ENCODE measurements at regions not wholly inside any gene's neighbourhood (a gene's known extent, or its start where the extent isn't known, plus 50 kb on each side); places are given as distances from the start of the nearest gene placed in this dataset.
"Not testable (repeated sequence)": the region's sequence is repeated elsewhere in the genome, so short reads cannot be mapped to it uniquely, and the experiment has no call there.

GRCh38 chr12:62194031-62194430 lies 66.2 kb upstream of the USP15 start:
- no peaks in the 10 kb centered on the region for H3K36me3 Mint-ChIP-seq
- ChIA-PET CTCF (interaction anchor here (0.8 to 1.8 kb wide), 3 partner anchors 13 to 70 kb away, joined by 3 to 6 read pairs (median 4); no protein-coding TSS in a partner anchor), POLR2A (interaction anchor here in 1 of 2 donors (0.6 kb wide), 1 partner anchor 1414 kb away, joined by 3 read pairs; no protein-coding TSS in a partner anchor)
- Histone ChIP-seq H3K27me3 (replicated peaks in 1 of 2; ENCODE audit: control insufficient read depth in 2 of 2, extremely low read depth in 1 of 2, insufficient read depth in 2 of 2, low read length in 1 of 2) (peaks cover 12 to 23% of the 10 kb centered on the region in 2 experiments), H3K4me3 (ENCODE audit: control insufficient read depth in 1 of 2, extremely low read depth in 1 of 2, low read length in 1 of 2) (no peak overlapping the region), H3K9me3 (no peaks in the 10 kb centered on the region), H3K27ac (ENCODE audit: low read length) (no peak overlapping the region), H3K4me1 (ENCODE audit: control insufficient read depth in 1 of 2, extremely low read depth in 1 of 2, insufficient read depth in 2 of 2, low read length in 2 of 2) (peaks cover 11 to 21% of the 10 kb centered on the region in 2 experiments), H3K36me3 (ENCODE audit: control insufficient read depth in 2 of 2, extremely low read depth in 1 of 2, insufficient read depth in 1 of 2, low read length in 1 of 2) (no peaks in the 10 kb centered on the region)
- DNase-seq (no peak), ATAC-seq (replicated peaks in 1 of 4) (no peak)
- no CpG with 5 or more reads among the region's 1 CpG for WGBS (ENCODE audit: insufficient coverage)
- peaks cover 23 to 36% of the 10 kb centered on the region in 2 donors for H3K27me3 Mint-ChIP-seq
- no peak overlapping the region for H3K27ac Mint-ChIP-seq
- H3K4me3 Mint-ChIP-seq, result no peak overlapping the region
- peaks cover 25 to 27% (median 25%) of the 10 kb centered on the region in 3 donors for H3K4me1 Mint-ChIP-seq
- H3K9me3 Mint-ChIP-seq, result peaks cover 0 to 3% (median 0%) of the 10 kb centered on the region in 3 donors

DNA sequence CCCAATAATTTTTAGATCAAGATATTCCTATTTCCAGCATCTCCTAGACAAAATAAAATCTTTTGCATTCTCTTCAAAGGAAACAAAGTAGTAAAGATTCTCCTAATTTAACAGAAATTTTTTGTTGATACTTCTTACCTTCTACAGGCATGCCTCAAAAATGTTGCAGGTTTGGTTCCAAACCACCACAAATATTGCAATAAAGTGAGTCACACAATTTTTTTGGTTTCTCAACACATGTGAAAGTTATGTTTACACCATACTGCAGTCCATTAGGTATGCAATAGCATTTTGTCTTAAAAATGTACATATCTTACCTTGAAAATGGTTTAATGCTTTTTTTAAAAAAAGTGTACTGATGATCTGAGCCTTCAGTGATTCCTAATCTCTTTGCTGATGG lies 65.6 kb upstream of the USP15 start:
- Mint-ChIP-seq H3K9me3 (peaks cover 0 to 3% (median 0%) of the 10 kb centered on the region in 3 donors), H3K27ac (no peak overlapping the region), H3K4me3 (no peak overlapping the region), H3K4me1 (peaks cover 25 to 27% (median 25%) of the 10 kb centered on the region in 3 donors), H3K36me3 (no peaks in the 10 kb centered on the region), H3K27me3 (peaks cover 19 to 33% of the 10 kb centered on the region in 2 donors)
- no peak overlapping the region for H3K4me3 ChIP-seq (ENCODE audit: control insufficient read depth in 1 of 2, extremely low read depth in 1 of 2, low read length in 1 of 2)
- H3K36me3 ChIP-seq (ENCODE audit: control insufficient read depth in 2 of 2, extremely low read depth in 1 of 2, insufficient read depth in 1 of 2, low read length in 1 of 2), result no peaks in the 10 kb centered on the region
- no peaks in the 10 kb centered on the region for H3K9me3 ChIP-seq
- H3K27ac ChIP-seq (ENCODE audit: low read length), result no peak overlapping the region
- ATAC-seq (replicated peaks in 1 of 4) (no peak), DNase-seq (no peak)
- H3K27me3 ChIP-seq (replicated peaks in 1 of 2; ENCODE audit: control insufficient read depth in 2 of 2, extremely low read depth in 1 of 2, insufficient read depth in 2 of 2, low read length in 1 of 2), result peaks cover 12 to 23% of the 10 kb centered on the region in 2 experiments
- CTCF ChIA-PET, result no interaction called here
- POLR2A ChIA-PET, result no interaction called here
- peaks cover 11 to 21% of the 10 kb centered on the region in 2 experiments for H3K4me1 ChIP-seq (ENCODE audit: control insufficient read depth in 1 of 2, extremely low read depth in 1 of 2, insufficient read depth in 2 of 2, low read length in 2 of 2)

DNA sequence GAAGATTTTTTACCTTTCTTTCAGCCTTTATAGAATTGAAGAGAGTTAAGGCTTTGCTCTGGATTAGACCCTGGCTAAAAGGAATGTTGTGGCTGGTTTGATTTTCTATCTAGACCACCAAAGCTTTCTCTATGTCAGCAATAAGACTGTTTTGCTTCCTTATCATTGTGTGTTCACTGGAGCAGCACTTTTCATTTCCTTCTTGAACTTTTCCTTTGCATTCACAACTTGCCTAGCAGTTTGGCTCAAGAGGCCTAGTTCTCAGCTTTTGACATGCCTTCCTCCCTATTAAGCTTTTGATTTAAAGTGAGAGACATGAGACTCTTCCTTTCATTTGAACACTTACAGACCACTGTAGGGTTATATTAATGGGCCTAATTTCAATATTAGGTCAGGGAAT lies 64.1 kb upstream of the USP15 start:
- H3K9me3 Mint-ChIP-seq, result peaks cover 8 to 11% (median 8%) of the 10 kb centered on the region in 3 donors
- peaks cover 5 to 15% of the 10 kb centered on the region in 2 experiments for H3K27me3 ChIP-seq (replicated peaks in 1 of 2; ENCODE audit: control insufficient read depth in 2 of 2, extremely low read depth in 1 of 2, insufficient read depth in 2 of 2, low read length in 1 of 2)
- POLR2A ChIA-PET, result no interaction called here
- H3K27ac ChIP-seq (ENCODE audit: low read length), result no peak overlapping the region
- H3K36me3 ChIP-seq (ENCODE audit: control insufficient read depth in 2 of 2, extremely low read depth in 1 of 2, insufficient read depth in 1 of 2, low read length in 1 of 2), result no peaks in the 10 kb centered on the region
- no peak overlapping the region for H3K27ac Mint-ChIP-seq
- no peaks in the 10 kb centered on the region for H3K36me3 Mint-ChIP-seq
- DNase-seq (no peak), ATAC-seq (replicated peaks in 1 of 4) (no peak)
- H3K4me3 Mint-ChIP-seq, result no peak overlapping the region
- CTCF ChIA-PET, result interaction anchor here (1.0 to 1.6 kb wide), 2 partner anchors 12 to 14 kb away, joined by 4 read pairs; no protein-coding TSS in a partner anchor
- H3K9me3 ChIP-seq, result no peaks in the 10 kb centered on the region
- H3K4me1 ChIP-seq (ENCODE audit: control insufficient read depth in 1 of 2, extremely low read depth in 1 of 2, insufficient read depth in 2 of 2, low read length in 2 of 2), result peaks cover 7 to 15% of the 10 kb centered on the region in 2 experiments
- peaks cover 15 to 16% (median 16%) of the 10 kb centered on the region in 3 donors for H3K4me1 Mint-ChIP-seq
- H3K4me3 ChIP-seq (ENCODE audit: control insufficient read depth in 1 of 2, extremely low read depth in 1 of 2, low read length in 1 of 2), result no peak overlapping the region
- peaks cover 8 to 18% of the 10 kb centered on the region in 2 donors for H3K27me3 Mint-ChIP-seq

DNA sequence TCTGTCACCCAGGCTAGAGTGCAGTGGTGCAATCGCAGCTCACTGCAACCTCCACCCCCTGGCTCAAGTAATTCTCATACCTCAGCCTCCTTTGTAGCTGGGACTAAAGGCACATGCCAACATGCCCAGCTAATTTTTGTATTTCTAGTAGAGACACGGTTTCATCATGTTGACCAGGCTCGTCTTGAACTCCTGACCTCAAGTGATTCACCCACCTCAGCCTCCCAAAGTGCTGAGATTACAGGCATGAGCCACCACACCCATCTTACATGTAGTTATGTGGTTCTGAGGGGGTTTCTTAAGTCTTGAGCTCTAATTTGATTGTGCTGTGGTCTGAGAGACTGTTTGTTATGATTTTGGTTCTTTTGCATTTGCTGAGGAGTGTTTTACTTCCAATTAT lies 57.3 kb upstream of the USP15 start:
- H3K4me3 ChIP-seq (ENCODE audit: control insufficient read depth in 1 of 2, extremely low read depth in 1 of 2, low read length in 1 of 2); DNase-seq; POLR2A ChIA-PET; ATAC-seq (replicated peaks in 1 of 4); H3K4me3 Mint-ChIP-seq; H3K4me1 ChIP-seq (ENCODE audit: control insufficient read depth in 1 of 2, extremely low read depth in 1 of 2, insufficient read depth in 2 of 2, low read length in 2 of 2); H3K36me3 Mint-ChIP-seq; H3K4me1 Mint-ChIP-seq; H3K36me3 ChIP-seq (ENCODE audit: control insufficient read depth in 2 of 2, extremely low read depth in 1 of 2, insufficient read depth in 1 of 2, low read length in 1 of 2); H3K27ac ChIP-seq (ENCODE audit: low read length); H3K27ac Mint-ChIP-seq; H3K9me3 ChIP-seq: not testable (repeated sequence)
- 100% methylated on average over 1 of the region's 3 CpGs for whole genome bisulfite sequencing (ENCODE audit: insufficient coverage)
- peaks cover 15 to 31% (median 27%) of the 10 kb centered on the region in 3 donors for H3K9me3 Mint-ChIP-seq
- H3K27me3 ChIP-seq (replicated peaks in 1 of 2; ENCODE audit: control insufficient read depth in 2 of 2, extremely low read depth in 1 of 2, insufficient read depth in 2 of 2, low read length in 1 of 2), result peaks cover 0 to 11% of the 10 kb centered on the region in 2 experiments
- CTCF ChIA-PET, result interaction anchor here in 1 of 2 donors (0.7 kb wide), 1 partner anchor 7 kb away, joined by 6 read pairs; no protein-coding TSS in a partner anchor
- peaks cover 4 to 11% of the 10 kb centered on the region in 2 donors for H3K27me3 Mint-ChIP-seq

DNA sequence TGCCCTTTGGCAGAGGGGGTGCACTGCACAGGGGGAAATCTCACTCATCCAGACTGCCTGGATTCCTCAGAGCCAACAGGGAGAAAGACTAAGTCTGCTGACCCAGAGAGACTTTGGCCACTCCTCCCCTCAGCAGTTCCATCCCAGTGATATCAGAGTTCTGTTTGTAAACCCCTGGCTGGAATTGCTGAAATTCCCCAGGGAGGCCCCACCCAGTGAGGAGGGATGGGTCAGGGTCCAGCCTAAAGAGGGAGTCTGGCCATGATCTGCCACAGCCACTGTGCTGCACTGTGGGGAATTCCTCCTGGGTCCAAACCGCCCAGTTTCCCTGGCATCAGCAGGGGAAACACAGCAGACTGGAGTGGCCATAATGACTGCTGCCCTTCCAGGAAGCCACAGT lies 54.9 kb upstream of the USP15 start:
- Histone ChIP-seq H3K36me3 (ENCODE audit: control insufficient read depth in 2 of 2, extremely low read depth in 1 of 2, insufficient read depth in 1 of 2, low read length in 1 of 2) (no peaks in the 10 kb centered on the region), H3K9me3 (peaks cover 4% of the 10 kb centered on the region), H3K27ac (ENCODE audit: low read length) (no peak overlapping the region), H3K27me3 (replicated peaks in 1 of 2; ENCODE audit: control insufficient read depth in 2 of 2, extremely low read depth in 1 of 2, insufficient read depth in 2 of 2, low read length in 1 of 2) (peaks cover 0 to 11% of the 10 kb centered on the region in 2 experiments), H3K4me1 (ENCODE audit: control insufficient read depth in 1 of 2, extremely low read depth in 1 of 2, insufficient read depth in 2 of 2, low read length in 2 of 2) (peaks cover 0 to 7% of the 10 kb centered on the region in 2 experiments), H3K4me3 (ENCODE audit: control insufficient read depth in 1 of 2, extremely low read depth in 1 of 2, low read length in 1 of 2) (no peak overlapping the region)
- 88% methylated on average over 1 of the region's 1 CpG for WGBS (ENCODE audit: insufficient coverage)
- POLR2A ChIA-PET, result no interaction called here
- DNase-seq (no peak), ATAC-seq (replicated peaks in 1 of 4) (no peak)
- H3K27me3 Mint-ChIP-seq, result peaks cover 4 to 11% of the 10 kb centered on the region in 2 donors
- H3K27ac Mint-ChIP-seq, result no peak overlapping the region
- no peak overlapping the region for H3K4me3 Mint-ChIP-seq
- CTCF ChIA-PET, result no interaction called here
- H3K36me3 Mint-ChIP-seq, result peaks cover 5% of the 10 kb centered on the region
- H3K4me1 Mint-ChIP-seq, result peaks cover 2 to 8% (median 6%) of the 10 kb centered on the region in 3 donors
- H3K9me3 Mint-ChIP-seq, result peaks cover 15 to 31% (median 24%) of the 10 kb centered on the region in 3 donors

DNA sequence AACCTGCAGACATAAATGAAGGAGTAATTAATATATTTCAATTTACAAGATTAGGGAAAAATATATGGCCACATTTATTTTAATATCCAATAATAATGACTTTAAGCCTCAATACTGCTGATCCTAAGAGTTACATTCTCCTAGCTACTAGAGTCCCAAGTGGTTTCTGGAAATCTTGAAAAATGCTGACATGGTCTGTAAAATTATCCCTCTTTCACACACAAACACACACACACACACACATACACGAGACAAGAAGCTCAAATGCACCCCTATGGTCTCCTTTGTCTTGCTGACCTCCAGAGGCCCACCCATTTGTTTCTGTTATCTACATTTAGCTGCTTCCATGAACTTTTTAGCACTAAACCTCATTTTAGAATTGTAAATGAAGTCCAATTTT lies 53.0 kb upstream of the USP15 start:
- Mint-ChIP-seq H3K9me3 (peaks cover 5 to 21% (median 17%) of the 10 kb centered on the region in 3 donors), H3K4me3 (no peak overlapping the region), H3K27ac (no peak overlapping the region), H3K36me3 (peaks cover 5% of the 10 kb centered on the region), H3K27me3 (peaks cover 4 to 11% of the 10 kb centered on the region in 2 donors), H3K4me1 (peaks cover 5 to 12% (median 8%) of the 10 kb centered on the region in 3 donors)
- DNase-seq (no peak), ATAC-seq (replicated peaks in 1 of 4) (no peak)
- CTCF ChIA-PET, result interaction anchor here in 1 of 2 donors (0.6 kb wide), 2 partner anchors 14 to 1906 kb away, joined by 3 read pairs; no protein-coding TSS in a partner anchor
- Histone ChIP-seq H3K27me3 (replicated peaks in 1 of 2; ENCODE audit: control insufficient read depth in 2 of 2, extremely low read depth in 1 of 2, insufficient read depth in 2 of 2, low read length in 1 of 2) (peaks cover 0 to 11% of the 10 kb centered on the region in 2 experiments), H3K36me3 (ENCODE audit: control insufficient read depth in 2 of 2, extremely low read depth in 1 of 2, insufficient read depth in 1 of 2, low read length in 1 of 2) (no peaks in the 10 kb centered on the region), H3K4me3 (ENCODE audit: control insufficient read depth in 1 of 2, extremely low read depth in 1 of 2, low read length in 1 of 2) (no peak overlapping the region), H3K27ac (ENCODE audit: low read length) (no peak overlapping the region), H3K9me3 (peaks cover 4% of the 10 kb centered on the region), H3K4me1 (ENCODE audit: control insufficient read depth in 1 of 2, extremely low read depth in 1 of 2, insufficient read depth in 2 of 2, low read length in 2 of 2) (peaks cover 0 to 7% of the 10 kb centered on the region in 2 experiments)
- POLR2A ChIA-PET, result no interaction called here
- WGBS (ENCODE audit: insufficient coverage), result 33% methylated on average over 1 of the region's 1 CpG

All from T-cell (primary cell).